Liver (tissue), 8 donors: ENCODE measurements at regions not wholly inside any gene's neighbourhood (a gene's known extent, or its start where the extent isn't known, plus 50 kb on each side); places are given as distances from the start of the nearest gene placed in this dataset.

Experiments
- DNase-seq: peaks from one replicate; pipeline ENCODE4 v3.0.0-alpha.2; 2017; ENCODE audit warnings: low spot score
- H3K27ac ChIP-seq, 2 donors: one replicate each; pipeline ENCODE4 v1.7.0; 2013; ENCODE audit warnings: inconsistent platforms in 2 of 2, low read length in 2 of 2, control low read depth in 1 of 2, low read depth in 1 of 2, mild to moderate bottlenecking in 1 of 2
- H3K27me3 ChIP-seq, 4 donors: one replicate each; pipeline versions ENCODE4 v1.6.1 to v1.7.0; 2013; ENCODE audit warnings: low read length in 3 of 4, inconsistent platforms in 1 of 4, mild to moderate bottlenecking in 1 of 4, moderate library complexity in 1 of 4; ENCODE audit not compliant: control insufficient read depth in 4 of 4, insufficient read depth in 4 of 4
- H3K36me3 ChIP-seq, 4 donors: one replicate each; pipeline versions ENCODE4 v1.6.1 to v1.7.0; 2013; ENCODE audit warnings: low read length in 3 of 4, mild to moderate bottlenecking in 3 of 4, low read depth in 1 of 4, moderate library complexity in 1 of 4; ENCODE audit not compliant: control insufficient read depth in 4 of 4, insufficient read depth in 3 of 4
- H3K4me1 ChIP-seq, 4 donors: one replicate each; pipeline versions ENCODE4 v1.6.1 to v1.7.0; 2013; ENCODE audit warnings: low read length in 3 of 4, mild to moderate bottlenecking in 3 of 4, moderate library complexity in 1 of 4; ENCODE audit not compliant: control insufficient read depth in 4 of 4, insufficient read depth in 4 of 4
- H3K4me3 ChIP-seq, 3 donors: one replicate each; pipeline versions ENCODE4 v1.6.1 to v1.7.0; 2013; ENCODE audit warnings: low read length in 3 of 3, control low read depth in 1 of 3, low read depth in 1 of 3, mild to moderate bottlenecking in 1 of 3
- H3K9ac ChIP-seq, 2 donors: one replicate each; pipeline ENCODE4 v1.7.0; 2013; ENCODE audit warnings: low read length in 2 of 2, mild to moderate bottlenecking in 2 of 2, moderate library complexity in 2 of 2, control low read depth in 1 of 2, low read depth in 1 of 2
- H3K9me3 ChIP-seq, 4 donors: one replicate each; pipeline versions ENCODE4 v1.6.1 to v1.7.0; 2013; ENCODE audit warnings: low read length in 3 of 4; ENCODE audit not compliant: control insufficient read depth in 4 of 4
- EGR1 ChIP-seq, 2 donors: IDR thresholded peaks; 2 replicates each; pipeline ENCODE4 v1.6.1; 2016 to 2018; ENCODE audit warnings: antibody characterized with exemption in 2 of 2, low read depth in 2 of 2
- FOXA1 ChIP-seq: IDR thresholded peaks from 2 replicates; pipeline ENCODE4 v1.6.1; 2016; ENCODE audit warnings: antibody characterized with exemption
- FOXA2 ChIP-seq: IDR thresholded peaks from 2 replicates; pipeline ENCODE4 v1.6.1; 2016; ENCODE audit warnings: antibody characterized with exemption
- GABPA ChIP-seq, 2 donors: IDR thresholded peaks in 1 of 2; conservative IDR thresholded peaks in 1 of 2; 2 replicates each; pipeline ENCODE4 v1.6.1; 2016; ENCODE audit warnings: antibody characterized with exemption in 2 of 2, mild to moderate bottlenecking in 1 of 2, moderate library complexity in 1 of 2
- HNF4A ChIP-seq, 2 donors: conservative IDR thresholded peaks; 2 replicates each; pipeline ENCODE4 v1.6.1; 2016; ENCODE audit warnings: antibody characterized with exemption in 2 of 2, mild to moderate bottlenecking in 2 of 2
- HNF4G ChIP-seq: IDR thresholded peaks from 2 replicates; pipeline ENCODE4 v1.6.1; 2016; ENCODE audit warnings: antibody characterized with exemption
- JUND ChIP-seq, 2 donors: IDR thresholded peaks; 2 replicates each; pipeline ENCODE4 v1.6.1; 2016; ENCODE audit warnings: antibody characterized with exemption in 2 of 2
- RAD21 ChIP-seq, 2 donors: IDR thresholded peaks; 2 replicates each; pipeline ENCODE4 v1.6.1; 2016; ENCODE audit warnings: antibody characterized with exemption in 2 of 2, mild to moderate bottlenecking in 2 of 2
- SP1 ChIP-seq: IDR thresholded peaks from 2 replicates; pipeline ENCODE4 v1.6.1; 2018; ENCODE audit warnings: antibody characterized with exemption, mild to moderate bottlenecking
- TAF1 ChIP-seq: conservative IDR thresholded peaks from 2 replicates; pipeline ENCODE4 v1.6.1; 2016; ENCODE audit warnings: antibody characterized with exemption, mild to moderate bottlenecking
- YY1 ChIP-seq: IDR thresholded peaks from 2 replicates; pipeline ENCODE4 v1.6.1; 2016; ENCODE audit warnings: antibody characterized with exemption, mild to moderate bottlenecking
- WGBS: extraction: QIAGEN DNeasy Blood & Tissue Kit; methylation state at CpG from one replicate; pipeline ENCODE4 v1.1.7; 2013; 5-methylcytosine and 5-hydroxymethylcytosine counted together
- TF ChIP-seq, protein P1 (sequence below): fragments of 150-350 bp; IDR thresholded peaks from 2 replicates; pipeline ENCODE4 v1.5.1; 2017; ENCODE audit warnings: improper control_type of control experiment, low read depth, low read length; ENCODE audit not compliant: missing input control
- TF ChIP-seq, protein P2 (sequence below): IDR thresholded peaks from 2 replicates; pipeline ENCODE4 v1.6.1; 2016; ENCODE audit warnings: antibody characterized with exemption, mild to moderate bottlenecking
- TF ChIP-seq, protein P3 (sequence below): IDR thresholded peaks from 2 replicates; pipeline ENCODE4 v1.6.1; 2016; ENCODE audit warnings: antibody characterized with exemption
- TF ChIP-seq, protein P4 (sequence below): IDR thresholded peaks from 2 replicates; pipeline ENCODE4 v1.6.1; 2016; ENCODE audit warnings: antibody characterized with exemption
- TF ChIP-seq, protein P5 (sequence below): IDR thresholded peaks from 2 replicates; pipeline ENCODE4 v1.6.1; 2016; ENCODE audit warnings: antibody characterized with exemption
- donor health status: healthy.
- donor health status: healthy.
- donor health status: healthy.
- donor health status: healthy.
- donor health status: healthy.

DNA sequence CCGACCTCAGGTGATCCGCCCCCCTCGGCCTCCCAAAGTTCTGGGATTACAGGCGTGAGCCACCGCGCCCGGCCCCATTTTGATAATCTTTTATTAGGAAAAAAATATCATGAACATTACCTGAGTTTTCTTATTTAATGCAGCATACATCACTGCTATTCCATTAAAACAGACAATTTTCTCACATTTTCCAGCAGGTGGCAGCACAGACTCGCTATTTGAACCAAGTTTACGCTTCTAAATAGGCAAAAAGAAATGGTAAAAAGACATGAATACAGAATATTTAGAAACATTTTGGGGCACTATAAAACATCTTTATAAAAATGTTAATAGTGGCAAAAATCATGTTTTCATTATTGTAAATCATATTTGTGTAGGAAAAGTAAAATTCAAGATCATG is 903.1 kb downstream of the SLITRK6 start:
- WGBS: 10% methylated on average over 9 of the region's 9 CpGs
- H3K27ac ChIP-seq: no peak overlapping the region
- DNase-seq: peak; percentile 39
- H3K27me3 ChIP-seq: peaks cover 0 to 6% (median 0%) of the 10 kb centered on the region in 4 donors
- no peaks in the 10 kb centered on the region for H3K9me3 ChIP-seq
- H3K4me3 ChIP-seq: no peak overlapping the region
- H3K4me1 ChIP-seq: no peaks in the 10 kb centered on the region
- peak; percentile 80 to 82 for TF ChIP-seq RAD21 (IDR thresholded peaks at IDR 0.05)
- TF ChIP-seq GABPA (IDR thresholded peaks at IDR 0.05 in 1 of 2, conservative IDR thresholded peaks at IDR 0.05 in 1 of 2): no peak
- TF ChIP-seq, protein P1, sequence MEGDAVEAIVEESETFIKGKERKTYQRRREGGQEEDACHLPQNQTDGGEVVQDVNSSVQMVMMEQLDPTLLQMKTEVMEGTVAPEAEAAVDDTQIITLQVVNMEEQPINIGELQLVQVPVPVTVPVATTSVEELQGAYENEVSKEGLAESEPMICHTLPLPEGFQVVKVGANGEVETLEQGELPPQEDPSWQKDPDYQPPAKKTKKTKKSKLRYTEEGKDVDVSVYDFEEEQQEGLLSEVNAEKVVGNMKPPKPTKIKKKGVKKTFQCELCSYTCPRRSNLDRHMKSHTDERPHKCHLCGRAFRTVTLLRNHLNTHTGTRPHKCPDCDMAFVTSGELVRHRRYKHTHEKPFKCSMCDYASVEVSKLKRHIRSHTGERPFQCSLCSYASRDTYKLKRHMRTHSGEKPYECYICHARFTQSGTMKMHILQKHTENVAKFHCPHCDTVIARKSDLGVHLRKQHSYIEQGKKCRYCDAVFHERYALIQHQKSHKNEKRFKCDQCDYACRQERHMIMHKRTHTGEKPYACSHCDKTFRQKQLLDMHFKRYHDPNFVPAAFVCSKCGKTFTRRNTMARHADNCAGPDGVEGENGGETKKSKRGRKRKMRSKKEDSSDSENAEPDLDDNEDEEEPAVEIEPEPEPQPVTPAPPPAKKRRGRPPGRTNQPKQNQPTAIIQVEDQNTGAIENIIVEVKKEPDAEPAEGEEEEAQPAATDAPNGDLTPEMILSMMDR: peak; percentile 58
- TF ChIP-seq, protein P2, sequence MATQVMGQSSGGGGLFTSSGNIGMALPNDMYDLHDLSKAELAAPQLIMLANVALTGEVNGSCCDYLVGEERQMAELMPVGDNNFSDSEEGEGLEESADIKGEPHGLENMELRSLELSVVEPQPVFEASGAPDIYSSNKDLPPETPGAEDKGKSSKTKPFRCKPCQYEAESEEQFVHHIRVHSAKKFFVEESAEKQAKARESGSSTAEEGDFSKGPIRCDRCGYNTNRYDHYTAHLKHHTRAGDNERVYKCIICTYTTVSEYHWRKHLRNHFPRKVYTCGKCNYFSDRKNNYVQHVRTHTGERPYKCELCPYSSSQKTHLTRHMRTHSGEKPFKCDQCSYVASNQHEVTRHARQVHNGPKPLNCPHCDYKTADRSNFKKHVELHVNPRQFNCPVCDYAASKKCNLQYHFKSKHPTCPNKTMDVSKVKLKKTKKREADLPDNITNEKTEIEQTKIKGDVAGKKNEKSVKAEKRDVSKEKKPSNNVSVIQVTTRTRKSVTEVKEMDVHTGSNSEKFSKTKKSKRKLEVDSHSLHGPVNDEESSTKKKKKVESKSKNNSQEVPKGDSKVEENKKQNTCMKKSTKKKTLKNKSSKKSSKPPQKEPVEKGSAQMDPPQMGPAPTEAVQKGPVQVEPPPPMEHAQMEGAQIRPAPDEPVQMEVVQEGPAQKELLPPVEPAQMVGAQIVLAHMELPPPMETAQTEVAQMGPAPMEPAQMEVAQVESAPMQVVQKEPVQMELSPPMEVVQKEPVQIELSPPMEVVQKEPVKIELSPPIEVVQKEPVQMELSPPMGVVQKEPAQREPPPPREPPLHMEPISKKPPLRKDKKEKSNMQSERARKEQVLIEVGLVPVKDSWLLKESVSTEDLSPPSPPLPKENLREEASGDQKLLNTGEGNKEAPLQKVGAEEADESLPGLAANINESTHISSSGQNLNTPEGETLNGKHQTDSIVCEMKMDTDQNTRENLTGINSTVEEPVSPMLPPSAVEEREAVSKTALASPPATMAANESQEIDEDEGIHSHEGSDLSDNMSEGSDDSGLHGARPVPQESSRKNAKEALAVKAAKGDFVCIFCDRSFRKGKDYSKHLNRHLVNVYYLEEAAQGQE: no peak
- TF ChIP-seq FOXA1: no peak
- H3K9ac ChIP-seq: no peak overlapping the region
- no peaks in the 10 kb centered on the region for H3K36me3 ChIP-seq

DNA sequence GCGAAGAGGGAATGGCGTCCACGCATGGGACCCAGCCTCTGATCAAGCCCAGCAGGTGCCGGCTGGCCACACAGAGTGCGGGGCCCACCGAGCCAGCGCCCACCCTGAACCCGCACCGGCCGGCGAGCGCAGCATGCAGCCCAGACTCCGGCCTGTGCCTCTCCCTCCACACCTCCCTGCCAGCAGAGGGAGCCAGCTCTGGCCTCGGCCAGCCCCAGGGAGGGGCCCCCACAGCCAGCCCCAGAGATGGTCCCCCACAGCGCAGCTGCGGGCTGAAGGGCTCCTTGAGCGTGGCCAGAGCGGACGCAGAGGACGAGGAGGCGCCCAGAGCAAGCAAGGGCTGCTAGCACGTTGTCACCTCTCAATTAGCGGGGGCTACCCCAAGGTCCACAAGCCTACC is 904.5 kb downstream of the SLITRK6 start:
- H3K4me1 ChIP-seq: no peaks in the 10 kb centered on the region

DNA sequence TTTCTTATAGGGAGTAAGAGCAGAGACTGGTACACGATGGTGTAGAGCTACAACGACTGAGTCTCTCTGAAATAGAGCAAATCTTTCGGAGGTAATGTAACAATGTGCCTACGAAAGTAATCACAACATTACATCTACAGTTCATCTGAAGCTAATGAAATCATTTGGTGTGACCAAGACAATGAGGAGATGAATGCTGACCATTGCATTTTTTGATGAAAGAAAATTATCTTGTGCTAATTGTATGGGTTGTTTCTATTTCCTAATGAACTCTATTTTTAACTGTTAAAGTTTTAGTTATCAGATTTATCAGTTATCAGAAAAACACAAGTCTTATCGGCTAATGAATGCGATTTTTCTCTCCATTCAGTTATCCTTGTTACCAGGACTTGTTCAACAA is 913.4 kb downstream of the SLITRK6 start:
- DNase-seq: no peak
- no peaks in the 10 kb centered on the region for H3K4me1 ChIP-seq
- H3K9ac ChIP-seq: no peak overlapping the region
- H3K27ac ChIP-seq: no peak overlapping the region
- H3K27me3 ChIP-seq: no peaks in the 10 kb centered on the region
- TF ChIP-seq RAD21 (IDR thresholded peaks at IDR 0.05) (no peak), HNF4G (no peak), FOXA1 (no peak), EGR1 (IDR thresholded peaks at IDR 0.05; ENCODE audit: low read depth in 2 of 2) (no peak), FOXA2 (no peak), JUND (IDR thresholded peaks at IDR 0.05) (no peak), TAF1 (no peak), SP1 (no peak), GABPA (IDR thresholded peaks at IDR 0.05 in 1 of 2, conservative IDR thresholded peaks at IDR 0.05 in 1 of 2) (no peak), YY1 (no peak), HNF4A (conservative IDR thresholded peaks at IDR 0.05) (no peak)
- TF ChIP-seq, protein P3, sequence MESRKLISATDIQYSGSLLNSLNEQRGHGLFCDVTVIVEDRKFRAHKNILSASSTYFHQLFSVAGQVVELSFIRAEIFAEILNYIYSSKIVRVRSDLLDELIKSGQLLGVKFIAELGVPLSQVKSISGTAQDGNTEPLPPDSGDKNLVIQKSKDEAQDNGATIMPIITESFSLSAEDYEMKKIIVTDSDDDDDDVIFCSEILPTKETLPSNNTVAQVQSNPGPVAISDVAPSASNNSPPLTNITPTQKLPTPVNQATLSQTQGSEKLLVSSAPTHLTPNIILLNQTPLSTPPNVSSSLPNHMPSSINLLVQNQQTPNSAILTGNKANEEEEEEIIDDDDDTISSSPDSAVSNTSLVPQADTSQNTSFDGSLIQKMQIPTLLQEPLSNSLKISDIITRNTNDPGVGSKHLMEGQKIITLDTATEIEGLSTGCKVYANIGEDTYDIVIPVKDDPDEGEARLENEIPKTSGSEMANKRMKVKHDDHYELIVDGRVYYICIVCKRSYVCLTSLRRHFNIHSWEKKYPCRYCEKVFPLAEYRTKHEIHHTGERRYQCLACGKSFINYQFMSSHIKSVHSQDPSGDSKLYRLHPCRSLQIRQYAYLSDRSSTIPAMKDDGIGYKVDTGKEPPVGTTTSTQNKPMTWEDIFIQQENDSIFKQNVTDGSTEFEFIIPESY: no peak
- TF ChIP-seq, protein P4, sequence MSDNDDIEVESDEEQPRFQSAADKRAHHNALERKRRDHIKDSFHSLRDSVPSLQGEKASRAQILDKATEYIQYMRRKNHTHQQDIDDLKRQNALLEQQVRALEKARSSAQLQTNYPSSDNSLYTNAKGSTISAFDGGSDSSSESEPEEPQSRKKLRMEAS: no peak
- TF ChIP-seq, protein P1: no peak
- H3K36me3 ChIP-seq: no peaks in the 10 kb centered on the region
- H3K9me3 ChIP-seq: no peaks in the 10 kb centered on the region
- H3K4me3 ChIP-seq: no peak overlapping the region
- 73% methylated on average over 6 of the region's 6 CpGs for WGBS

More for the DNA sequence above, 904.5 kb downstream of the SLITRK6 start:
- H3K27me3 ChIP-seq: peaks cover 0 to 6% (median 0%) of the 10 kb centered on the region in 4 donors
- H3K9ac ChIP-seq: no peak overlapping the region
- no peak for DNase-seq
- no peaks in the 10 kb centered on the region for H3K9me3 ChIP-seq
- 93% methylated on average over 23 of the region's 23 CpGs for WGBS
- H3K27ac ChIP-seq: no peak overlapping the region
- no peak overlapping the region for H3K4me3 ChIP-seq
- TF ChIP-seq RAD21 (IDR thresholded peaks at IDR 0.05) (no peak), HNF4G (no peak), YY1 (no peak)
- TF ChIP-seq, protein P5, sequence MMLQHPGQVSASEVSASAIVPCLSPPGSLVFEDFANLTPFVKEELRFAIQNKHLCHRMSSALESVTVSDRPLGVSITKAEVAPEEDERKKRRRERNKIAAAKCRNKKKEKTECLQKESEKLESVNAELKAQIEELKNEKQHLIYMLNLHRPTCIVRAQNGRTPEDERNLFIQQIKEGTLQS: no peak
- H3K36me3 ChIP-seq: no peaks in the 10 kb centered on the region
